ENCODE measurements at regions not wholly inside any gene's neighbourhood (a gene's known extent, or its start where the extent isn't known, plus 50 kb on each side); places are given as distances from the start of the nearest gene placed in this dataset.
"Not testable (repeated sequence)": the region's sequence is repeated elsewhere in the genome, so short reads cannot be mapped to it uniquely, and the experiment has no call there.

DNA sequence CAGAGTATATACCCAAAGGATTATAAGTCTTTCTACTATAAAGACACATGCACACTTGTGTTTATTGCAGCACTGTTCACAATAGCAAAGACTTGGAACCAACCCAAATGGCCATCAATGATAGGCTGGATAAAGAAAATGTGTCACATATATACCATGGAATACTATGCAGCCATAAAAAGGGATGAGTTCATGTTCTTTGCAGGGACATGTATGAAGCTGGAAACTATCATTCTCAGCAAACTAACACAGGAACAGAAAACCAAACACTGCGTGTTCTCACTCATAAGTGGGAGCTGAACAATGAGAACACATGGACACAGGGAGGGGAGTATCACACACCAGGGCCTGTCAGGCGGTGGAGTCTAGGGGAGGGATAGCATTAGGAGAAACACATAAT, 281.7 kb upstream of the MEF2C start:
- not testable (repeated sequence) for FAIRE-seq

DNA sequence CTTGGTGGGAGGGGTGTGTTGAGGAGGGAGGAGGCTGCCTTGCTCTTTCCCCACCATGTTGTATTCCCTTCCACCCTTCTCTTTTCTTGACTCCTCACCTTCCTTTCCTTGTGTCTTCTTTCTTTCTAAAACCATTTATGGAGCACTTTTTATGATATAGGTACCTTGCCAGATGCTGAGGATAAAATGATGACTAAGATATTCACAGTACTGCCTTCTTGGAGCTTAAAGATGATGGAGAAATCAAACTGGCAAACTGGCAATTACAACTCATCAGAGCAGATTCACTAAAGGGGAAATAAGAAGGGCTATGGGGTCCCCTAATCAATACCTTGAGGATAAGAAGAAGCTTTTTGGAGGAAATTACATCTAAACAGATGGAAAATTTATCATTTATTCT, 273.2 kb upstream of the MEF2C start:
- FAIRE-seq = no peak

DNA sequence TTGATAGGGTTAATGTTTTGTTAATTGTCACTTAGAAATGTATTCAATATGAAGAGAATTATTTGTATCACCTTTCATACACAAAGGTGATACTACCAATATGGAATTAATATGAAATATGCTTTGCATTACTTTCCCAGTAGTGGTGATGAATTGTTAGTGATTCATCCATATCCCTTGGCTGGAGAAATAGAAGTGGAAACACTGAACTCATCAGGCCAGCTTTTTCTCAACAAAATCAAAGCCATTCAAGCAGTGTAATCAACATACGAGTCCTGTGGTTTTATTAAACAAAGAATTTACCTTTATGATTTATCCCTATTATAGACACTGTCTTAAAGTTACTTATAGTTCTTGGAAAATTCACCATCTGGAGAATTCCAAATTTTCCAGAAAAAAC, 264.0 kb upstream of the MEF2C start:
- no peak for FAIRE-seq

DNA sequence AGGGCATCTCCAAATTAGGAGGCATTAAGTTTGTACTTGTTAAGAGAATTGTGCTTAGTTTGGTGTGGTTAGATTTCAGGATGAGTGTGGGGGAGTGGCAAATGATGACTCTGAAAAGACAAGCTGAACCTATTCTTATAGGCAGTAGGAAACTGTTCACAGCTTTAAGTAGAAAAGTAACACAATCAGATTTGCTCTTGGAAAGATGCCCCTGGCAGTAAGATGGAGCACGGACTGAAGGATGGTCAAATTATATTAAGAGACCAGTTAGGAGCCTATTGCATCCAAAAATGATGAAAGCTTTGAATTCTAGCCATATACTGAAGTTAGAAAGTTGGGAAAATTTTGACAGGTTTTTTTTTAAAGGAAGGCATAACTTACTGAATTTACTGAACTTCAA, 254.2 kb upstream of the MEF2C start:
- no peak for FAIRE-seq

DNA sequence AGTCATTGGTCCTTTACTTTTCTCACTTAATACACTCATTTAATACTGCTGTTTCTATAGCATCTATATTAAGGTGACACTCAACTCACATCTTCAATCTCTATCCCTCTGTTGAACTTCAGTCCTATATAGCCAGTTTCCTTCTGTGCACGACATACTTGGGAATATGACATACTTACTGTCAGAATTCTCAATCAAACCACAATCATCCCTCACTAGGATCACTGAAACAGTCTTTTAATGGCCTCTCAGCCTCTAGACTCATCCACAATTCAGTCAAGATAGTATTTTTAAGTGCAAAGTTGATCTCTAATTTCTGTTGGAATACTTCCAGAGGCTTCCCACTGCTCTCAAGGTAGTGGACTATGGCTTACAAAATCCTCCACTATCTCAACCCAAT, 251.0 kb upstream of the MEF2C start:
- FAIRE-seq = no peak

DNA sequence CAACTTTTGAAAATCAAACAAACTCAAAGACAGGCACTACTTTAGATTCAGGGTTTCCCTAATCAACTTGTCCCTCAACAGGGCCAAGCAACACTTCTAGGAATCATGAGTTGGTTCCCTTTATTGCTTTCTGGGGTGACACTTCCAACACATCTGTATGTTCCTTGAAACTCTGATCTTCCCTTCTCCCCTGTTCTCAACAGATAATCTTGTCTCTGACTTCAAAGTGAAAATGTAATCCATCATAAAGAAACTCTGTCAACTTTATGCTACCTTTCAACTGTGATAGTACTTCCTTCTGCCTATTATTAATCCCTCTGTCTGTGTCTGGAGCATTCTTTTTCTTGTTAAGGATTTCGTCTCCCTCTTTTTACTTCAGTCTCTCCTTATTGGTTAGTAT, 250.1 kb upstream of the MEF2C start:
- FAIRE-seq = no peak

DNA sequence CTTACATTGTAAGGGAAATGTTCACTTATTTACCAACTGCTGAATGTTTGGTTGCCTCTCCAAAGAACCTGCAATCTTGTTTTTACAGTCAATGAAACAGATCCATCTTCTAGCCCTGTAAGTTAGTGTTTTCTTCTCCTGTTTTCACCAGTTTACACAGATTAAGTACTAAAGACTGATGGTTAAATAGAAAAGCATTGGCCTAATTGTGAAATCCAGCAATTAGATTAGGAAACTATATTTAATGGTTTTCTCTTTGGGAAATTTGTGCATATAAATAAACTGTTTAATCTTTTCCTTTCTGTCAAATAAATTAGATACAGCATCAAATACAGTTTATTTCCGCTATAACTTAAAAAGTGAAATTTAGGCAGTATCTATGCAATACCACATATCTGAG, 247.9 kb upstream of the MEF2C start:
- no peak for FAIRE-seq

DNA sequence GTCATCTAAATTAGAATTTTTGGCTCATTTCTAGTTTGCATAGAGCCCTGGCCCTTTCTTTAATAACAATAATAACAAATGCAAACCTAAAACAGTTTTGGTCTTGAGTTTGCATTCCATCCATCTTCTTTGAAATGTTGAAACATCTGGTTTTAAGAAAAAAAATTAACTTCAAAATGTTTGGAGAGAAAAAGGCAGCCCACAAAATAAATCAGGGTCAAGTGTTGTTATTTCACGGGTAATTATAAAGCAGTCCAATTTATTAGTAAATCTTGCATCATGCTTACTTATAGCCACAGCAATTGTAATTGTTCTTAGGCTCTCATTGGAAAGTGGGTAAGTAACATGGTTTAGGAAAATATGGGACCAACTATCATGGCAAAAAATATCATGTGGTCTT, 247.0 kb upstream of the MEF2C start:
- no peak for FAIRE-seq

DNA sequence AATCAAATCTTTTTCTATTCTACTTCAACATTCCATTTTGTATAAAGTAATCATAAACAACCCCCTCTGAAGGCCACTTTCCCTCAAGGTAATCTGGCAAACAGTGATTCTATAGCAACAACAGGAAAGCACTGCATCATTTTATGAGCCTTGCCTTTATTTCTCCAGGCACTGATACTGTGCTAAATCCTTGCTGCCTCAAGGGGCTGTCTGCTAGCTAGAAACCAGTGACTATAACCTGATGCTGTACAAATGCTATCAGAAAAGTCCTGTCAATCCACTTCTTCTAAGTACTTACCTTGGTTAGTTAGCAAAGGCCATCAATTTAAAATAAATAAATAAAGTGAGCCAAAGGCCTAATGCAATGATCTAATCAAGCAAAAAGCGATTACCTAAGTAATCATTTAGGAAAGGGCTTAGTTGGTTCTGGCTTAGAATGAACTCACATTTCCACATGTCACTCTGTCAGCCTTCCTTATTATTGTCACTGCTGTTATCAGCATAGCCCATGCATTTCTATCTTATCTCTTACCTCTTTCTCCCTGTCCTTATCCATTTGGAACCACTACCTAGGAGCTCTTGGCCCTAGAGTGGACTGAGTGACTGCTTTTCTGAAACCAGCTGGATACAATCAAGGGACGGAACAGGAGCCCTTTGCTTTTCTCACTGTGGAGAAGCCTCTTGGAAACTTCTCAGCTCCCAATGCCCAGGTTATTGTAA, 246.1 kb upstream of the MEF2C start:
- no peak for FAIRE-seq

DNA sequence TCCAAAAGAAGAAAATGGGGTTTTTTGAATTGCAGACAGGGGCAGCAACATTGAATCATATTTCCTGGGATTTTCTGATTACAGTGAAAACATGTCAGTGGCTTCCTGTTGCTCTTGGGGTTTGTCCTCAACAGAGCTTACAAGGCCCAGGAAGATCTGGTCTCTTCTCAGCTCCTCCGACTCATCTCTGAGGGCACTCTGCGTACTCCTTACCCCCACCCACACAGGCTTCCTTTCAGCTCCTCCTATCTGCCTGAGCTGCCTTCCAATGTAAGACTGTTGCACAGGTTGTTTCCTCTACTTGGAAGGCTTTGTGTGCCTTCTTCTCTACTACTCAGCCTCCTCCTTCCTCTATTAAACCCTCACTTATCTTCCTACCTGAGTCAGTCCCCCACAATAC, 245.1 kb upstream of the MEF2C start:
- FAIRE-seq = no peak

DNA sequence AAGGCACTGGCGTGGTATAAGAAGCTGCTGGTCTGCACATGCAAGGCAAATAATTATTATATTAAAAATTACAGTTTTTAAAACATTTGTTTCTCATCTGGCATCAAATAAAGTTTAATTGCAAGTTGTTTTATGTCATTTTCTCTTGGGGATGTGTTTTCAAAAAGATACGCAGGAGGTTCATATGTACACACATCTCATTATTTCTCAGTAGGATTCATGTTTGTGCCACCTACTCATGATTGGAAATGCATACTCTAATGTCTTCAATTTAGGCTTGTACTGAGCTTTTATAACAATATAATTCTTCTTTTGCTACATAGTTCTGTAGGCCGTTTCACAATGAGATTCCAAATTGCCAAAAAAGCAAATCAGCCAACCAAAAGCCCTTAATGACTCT, 244.2 kb upstream of the MEF2C start:
- no peak for FAIRE-seq

DNA sequence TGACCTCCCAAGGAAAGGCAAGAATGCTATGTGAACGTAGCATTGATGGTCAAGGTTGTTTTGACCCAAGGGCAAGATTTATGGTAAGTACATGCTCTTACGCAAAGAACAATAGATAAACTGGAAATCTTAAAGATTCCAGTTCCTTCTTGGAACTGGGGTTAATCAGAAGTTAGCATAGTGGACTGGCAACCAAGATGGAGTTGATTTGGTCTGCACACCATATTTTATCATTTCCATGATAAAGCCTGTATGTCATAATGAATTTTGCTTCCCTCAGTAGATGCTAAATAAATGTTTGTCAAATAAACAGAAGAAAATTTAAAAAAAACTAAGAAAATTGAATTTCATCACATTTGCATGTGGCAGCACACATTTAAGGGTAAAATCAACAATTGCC, 242.4 kb upstream of the MEF2C start:
- FAIRE-seq = no peak

DNA sequence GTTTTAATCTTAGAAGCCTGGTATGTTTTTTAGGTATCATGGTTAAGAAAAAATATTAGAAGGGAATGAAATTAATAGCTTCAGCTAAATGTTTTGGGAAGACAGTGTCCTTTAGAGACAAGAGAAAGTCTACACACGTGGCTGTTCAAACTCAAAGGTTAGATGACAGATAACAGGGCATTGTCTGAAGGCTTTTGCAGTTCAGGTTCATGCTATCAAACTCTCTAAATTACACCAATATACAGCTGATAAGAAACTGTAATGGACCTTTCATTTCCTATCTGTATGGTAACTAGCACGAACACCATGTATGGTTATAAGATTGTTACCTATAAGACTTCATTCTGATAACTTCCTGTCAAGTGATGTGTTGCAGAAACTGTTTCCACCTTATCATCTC, 240.6 kb upstream of the MEF2C start:
- FAIRE-seq = no peak

DNA sequence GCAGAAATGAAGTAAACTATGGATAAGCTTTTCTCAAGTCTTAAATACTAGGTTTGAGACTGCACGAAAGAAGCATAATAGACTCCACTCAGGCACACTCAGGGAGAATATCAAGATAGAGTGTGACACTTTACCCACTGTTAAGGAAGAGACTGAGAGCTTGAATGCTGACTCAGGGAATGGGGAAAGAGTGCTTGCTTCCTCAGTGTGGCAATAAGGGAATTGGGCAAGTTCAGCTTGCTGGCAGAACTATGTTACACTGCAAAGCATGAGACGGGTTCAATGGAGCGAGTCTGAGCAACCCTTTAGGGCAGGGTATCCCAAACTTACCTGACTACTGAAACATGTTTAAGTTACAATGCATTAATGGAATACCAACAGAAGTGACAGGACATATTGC, 237.7 kb upstream of the MEF2C start:
- FAIRE-seq = no peak

DNA sequence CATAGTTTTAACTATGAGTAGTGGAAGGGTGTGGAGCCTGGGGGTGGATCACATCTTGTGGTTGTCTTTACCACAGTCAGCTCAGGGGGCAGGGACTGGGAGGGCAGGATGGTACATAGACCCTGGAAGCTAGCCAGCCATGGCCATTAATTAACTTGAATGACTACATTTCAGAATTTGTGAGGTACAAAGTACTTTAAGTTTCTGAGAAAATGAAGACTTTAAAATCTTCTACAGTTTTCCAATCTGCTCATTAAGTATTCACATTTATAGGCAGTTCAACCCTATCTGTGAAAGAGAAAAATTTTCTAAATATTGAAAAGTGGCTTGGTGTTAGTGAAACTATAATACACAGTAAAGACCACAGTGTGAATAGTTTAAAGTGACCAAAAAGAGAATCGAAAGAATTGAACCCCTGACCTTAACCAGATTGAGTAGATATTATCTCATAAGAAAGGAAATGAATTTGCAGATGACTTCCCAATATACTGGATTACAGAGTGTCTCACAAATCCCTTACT, 234.2 kb upstream of the MEF2C start:
- FAIRE-seq = no peak

DNA sequence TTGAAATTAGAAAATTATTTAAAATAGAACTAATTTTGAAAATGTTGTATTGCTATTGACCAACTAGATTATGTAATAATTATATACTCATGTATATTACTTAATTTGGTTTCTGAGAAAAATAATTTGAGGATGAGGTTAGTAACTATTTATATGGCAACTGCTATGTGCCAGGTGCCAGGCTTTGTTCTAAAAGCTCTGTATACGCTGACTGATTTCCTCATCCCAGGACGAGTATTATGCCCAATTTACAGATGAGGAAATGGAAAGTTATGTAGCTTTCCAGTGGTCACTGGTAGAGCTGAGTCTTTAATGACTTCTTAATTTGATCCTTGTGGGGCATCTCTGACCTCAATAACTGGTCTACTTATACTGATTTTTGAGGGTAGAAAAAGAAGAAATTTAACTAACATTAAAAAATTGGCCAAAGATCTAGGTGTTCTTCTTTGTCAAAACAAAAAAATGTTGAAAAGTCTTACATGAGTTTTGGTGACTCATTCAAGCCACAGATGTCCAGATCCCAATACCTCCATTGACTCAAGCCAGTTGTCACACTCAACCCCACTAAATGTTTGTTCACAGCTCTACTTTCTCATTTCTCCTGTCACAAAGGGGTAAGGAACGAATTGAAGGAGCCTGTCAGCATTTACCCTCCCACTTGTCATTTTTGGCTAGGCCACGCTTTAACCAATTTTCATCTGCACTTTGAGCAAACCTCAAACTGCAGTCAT, 228.1 kb upstream of the MEF2C start:
- no peak for FAIRE-seq

DNA sequence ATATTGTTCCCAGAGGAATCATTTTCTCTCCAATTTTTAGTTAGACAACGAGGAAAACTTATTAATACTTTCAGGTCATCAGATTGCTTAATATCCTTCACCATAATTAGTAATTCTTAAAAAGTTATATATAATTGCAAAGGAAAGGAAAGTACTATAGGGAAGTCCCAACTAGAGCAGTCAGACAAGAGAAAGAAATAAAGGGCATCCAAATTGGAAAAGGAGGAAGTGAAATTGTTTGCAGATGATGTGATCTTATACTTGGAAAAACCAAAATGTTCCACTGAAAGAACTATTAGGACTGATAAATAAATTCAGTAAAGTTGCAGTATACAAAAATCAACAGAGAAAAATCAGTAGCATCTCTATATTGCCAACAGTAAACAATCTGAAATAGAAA, 223.5 kb upstream of the MEF2C start:
- no peak for FAIRE-seq

DNA sequence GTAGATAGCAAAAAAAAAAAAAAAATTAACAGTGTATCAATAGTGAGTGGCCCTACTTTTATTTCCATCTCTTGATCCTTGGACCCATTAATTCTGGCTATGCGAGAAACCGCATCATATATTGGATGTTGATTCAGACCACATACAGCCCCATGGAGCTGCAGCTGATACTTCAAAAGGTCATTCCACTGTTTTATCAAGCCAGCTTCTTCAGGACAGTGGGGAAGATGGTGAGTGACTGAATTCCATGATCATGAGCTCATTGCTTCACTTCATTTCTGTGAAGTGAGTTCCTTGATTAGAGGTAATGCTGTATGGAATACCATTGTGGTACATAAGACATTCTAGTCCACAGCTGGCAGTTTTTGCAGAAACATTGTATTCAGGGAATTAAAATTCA, 222.9 kb upstream of the MEF2C start:
- no peak for FAIRE-seq

DNA sequence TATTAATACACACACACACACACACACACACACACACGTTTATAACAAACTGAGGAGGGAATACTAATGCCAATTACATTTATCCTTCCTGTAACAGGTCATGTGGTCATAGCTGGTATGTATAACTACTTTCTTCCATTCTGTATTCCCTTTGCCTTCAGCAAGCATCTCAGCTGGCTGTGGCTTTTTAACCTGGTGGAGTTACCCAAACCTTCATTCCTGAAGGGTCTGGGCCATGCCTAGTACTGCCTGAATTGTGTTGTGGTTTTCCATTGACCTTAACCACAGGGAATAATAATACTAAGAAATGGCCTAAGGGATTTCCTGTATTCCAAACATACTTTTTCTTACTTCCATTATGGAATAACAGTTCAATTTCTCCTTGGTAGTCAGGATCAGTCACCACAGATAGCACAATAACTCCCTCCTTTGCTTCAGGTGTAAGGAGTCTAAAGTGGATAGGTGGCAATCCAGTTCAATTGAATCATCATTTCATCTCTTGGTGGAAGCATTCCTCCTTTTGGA, 222.2 kb upstream of the MEF2C start:
- no peak for FAIRE-seq

DNA sequence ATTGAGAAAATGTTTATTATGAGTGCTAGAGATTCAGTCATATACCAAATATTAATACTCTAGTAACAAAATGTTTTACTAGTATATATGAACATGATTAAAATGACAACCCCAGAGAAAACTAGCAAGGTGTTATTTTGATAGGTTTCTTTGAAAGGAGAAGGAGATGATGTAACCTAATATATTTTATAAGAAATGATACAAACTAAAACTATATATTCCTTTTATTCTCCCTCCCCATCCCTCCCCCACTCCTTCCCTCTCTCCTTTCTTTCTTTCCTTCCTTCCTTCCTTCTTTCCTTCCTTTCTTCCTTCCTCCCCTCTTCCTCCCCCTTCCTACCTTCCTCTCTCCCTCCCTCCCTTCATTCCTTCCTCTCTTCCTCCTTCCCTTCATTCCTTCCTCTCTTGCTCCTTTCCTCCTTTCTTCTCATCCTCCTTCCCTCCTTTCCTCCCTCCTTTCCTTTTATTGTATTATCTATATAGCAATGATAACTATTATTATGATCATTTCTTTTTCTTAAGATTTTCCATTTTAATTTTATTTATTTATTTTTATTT, 215.3 kb upstream of the MEF2C start:
- FAIRE-seq = no peak

DNA sequence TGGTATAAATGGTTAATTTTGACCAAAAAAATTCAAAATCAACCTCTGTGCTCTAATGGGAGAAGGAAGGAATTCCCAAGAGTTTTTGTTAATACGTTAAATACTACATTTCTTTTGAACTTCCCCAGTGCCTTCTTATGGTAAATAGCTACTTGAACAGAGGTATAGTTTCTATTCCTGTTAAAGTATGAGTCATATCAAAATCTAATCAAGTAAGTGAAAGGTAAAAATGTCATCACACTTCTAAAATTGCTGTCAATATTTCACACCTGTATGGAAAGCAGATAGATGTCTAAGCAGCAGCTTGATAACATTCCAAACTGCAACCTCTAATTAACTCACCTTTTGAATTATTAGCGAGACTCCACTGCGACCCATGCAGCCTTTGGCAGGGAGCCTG, 214.1 kb upstream of the MEF2C start:
- FAIRE-seq = no peak

DNA sequence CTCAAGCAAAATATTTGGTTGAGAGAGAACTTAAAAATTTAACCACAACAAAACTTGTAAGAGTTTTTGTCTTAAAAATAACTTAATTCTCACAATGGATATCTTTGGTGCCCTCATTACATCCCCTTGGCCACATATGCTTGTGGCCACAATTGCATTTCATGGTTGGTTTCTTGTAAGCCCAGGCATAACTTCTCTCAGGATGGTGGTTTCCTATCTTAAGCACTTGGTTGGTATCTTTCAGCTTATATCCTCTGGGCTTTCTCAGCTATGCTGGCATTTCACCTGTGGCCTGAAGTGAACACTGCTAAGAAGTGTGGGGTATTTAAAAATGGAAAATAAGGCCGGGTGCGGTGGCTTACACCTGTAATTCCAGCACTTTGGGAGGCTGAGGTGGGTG, 212.4 kb upstream of the MEF2C start:
- no peak for FAIRE-seq

DNA sequence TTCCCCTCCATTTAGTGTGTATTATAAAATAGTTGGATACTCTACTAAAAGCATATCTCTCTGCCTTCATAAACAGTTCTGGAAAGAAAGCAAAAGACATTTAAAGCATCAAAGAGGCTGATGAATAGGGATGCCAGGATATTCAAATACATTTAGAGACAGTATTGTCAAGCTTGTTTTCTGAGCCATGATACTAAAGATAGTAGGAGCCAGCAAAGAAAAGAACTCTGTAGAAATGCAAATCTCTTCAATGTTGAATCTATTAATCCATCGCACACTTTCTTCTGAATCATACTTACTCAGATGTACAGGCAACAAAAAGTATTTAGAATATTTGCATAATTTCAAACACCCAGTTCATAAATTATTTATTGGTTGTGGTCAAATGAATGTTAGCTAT, 207.1 kb upstream of the MEF2C start:
- FAIRE-seq = no peak
